ENCODE measurements at regions not wholly inside any gene's neighbourhood (a gene's known extent, or its start where the extent isn't known, plus 50 kb on each side); places are given as distances from the start of the nearest gene placed in this dataset.

DNA sequence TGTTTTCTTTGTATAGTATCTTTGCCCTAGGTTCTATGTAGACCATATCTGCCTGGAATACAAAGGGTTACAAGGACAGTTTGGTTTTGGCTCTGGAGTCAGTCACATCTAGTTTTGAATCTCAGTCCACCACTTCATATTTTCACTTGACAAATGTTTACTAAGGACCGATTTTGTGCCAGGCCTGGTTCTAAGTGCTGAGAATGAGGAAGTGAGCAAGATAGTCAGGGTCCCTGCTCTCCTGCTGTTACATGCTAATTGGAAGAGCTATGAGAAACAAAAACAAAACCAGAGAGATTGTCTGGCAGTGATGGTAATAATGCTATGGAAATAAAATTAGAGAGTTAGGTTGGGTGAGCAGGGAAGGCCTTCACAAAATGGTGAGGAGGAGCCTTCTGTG lies 66.1 kb upstream of the ARHGAP20 start:
- TF ChIP-seq, protein P1, sequence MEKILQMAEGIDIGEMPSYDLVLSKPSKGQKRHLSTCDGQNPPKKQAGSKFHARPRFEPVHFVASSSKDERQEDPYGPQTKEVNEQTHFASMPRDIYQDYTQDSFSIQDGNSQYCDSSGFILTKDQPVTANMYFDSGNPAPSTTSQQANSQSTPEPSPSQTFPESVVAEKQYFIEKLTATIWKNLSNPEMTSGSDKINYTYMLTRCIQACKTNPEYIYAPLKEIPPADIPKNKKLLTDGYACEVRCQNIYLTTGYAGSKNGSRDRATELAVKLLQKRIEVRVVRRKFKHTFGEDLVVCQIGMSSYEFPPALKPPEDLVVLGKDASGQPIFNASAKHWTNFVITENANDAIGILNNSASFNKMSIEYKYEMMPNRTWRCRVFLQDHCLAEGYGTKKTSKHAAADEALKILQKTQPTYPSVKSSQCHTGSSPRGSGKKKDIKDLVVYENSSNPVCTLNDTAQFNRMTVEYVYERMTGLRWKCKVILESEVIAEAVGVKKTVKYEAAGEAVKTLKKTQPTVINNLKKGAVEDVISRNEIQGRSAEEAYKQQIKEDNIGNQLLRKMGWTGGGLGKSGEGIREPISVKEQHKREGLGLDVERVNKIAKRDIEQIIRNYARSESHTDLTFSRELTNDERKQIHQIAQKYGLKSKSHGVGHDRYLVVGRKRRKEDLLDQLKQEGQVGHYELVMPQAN (conservative IDR thresholded peaks at IDR 0.05), result no peak
- no peak for TF ChIP-seq EZH2 (IDR thresholded peaks at IDR 0.05; ENCODE audit: borderline replicate concordance, control insufficient read depth, low read depth, low read length)
- TF ChIP-seq, protein P2, sequence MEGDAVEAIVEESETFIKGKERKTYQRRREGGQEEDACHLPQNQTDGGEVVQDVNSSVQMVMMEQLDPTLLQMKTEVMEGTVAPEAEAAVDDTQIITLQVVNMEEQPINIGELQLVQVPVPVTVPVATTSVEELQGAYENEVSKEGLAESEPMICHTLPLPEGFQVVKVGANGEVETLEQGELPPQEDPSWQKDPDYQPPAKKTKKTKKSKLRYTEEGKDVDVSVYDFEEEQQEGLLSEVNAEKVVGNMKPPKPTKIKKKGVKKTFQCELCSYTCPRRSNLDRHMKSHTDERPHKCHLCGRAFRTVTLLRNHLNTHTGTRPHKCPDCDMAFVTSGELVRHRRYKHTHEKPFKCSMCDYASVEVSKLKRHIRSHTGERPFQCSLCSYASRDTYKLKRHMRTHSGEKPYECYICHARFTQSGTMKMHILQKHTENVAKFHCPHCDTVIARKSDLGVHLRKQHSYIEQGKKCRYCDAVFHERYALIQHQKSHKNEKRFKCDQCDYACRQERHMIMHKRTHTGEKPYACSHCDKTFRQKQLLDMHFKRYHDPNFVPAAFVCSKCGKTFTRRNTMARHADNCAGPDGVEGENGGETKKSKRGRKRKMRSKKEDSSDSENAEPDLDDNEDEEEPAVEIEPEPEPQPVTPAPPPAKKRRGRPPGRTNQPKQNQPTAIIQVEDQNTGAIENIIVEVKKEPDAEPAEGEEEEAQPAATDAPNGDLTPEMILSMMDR (IDR thresholded peaks at IDR 0.05 in 2 of 3, conservative IDR thresholded peaks at IDR 0.05 in 1 of 3; ENCODE audit: control insufficient read depth in 2 of 3, extremely low read depth in 1 of 3, insufficient read depth in 1 of 3, low read depth in 3 of 3, low read length in 3 of 3), result no peak
- TF ChIP-seq, protein P3, sequence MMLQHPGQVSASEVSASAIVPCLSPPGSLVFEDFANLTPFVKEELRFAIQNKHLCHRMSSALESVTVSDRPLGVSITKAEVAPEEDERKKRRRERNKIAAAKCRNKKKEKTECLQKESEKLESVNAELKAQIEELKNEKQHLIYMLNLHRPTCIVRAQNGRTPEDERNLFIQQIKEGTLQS (IDR thresholded peaks at IDR 0.05; ENCODE audit: borderline replicate concordance, extremely low read depth, low read depth, low read length), result no peak

Data from GM12878 (cell line).